AG09309 (cell line): ENCODE measurements at regions not wholly inside any gene's neighbourhood (a gene's known extent, or its start where the extent isn't known, plus 50 kb on each side); places are given as distances from the start of the nearest gene placed in this dataset.

Experiments
- DNase-seq: peaks from one replicate; pipeline ENCODE4 v3.0.0-alpha.2; 2010; ENCODE audit warnings: low read depth
- H3K4me3 ChIP-seq: 2 replicates; pipeline ENCODE4 v1.5.1; 2011; ENCODE audit warnings: mild to moderate bottlenecking, low read depth, low read length, moderate library complexity; ENCODE audit not compliant: control insufficient read depth
- TF ChIP-seq, protein P1 (sequence below): IDR thresholded peaks from 2 replicates; pipeline ENCODE4 v1.5.1; 2011; ENCODE audit warnings: mild to moderate bottlenecking, low read depth, low read length, inconsistent platforms; ENCODE audit not compliant: insufficient read depth, control insufficient read depth; ENCODE audit errors: missing control alignments

GRCh38 chr16:14011001-14011400 lies 60.1 kb upstream of the MRTFB start:
- DNase-seq: no peak

DNA sequence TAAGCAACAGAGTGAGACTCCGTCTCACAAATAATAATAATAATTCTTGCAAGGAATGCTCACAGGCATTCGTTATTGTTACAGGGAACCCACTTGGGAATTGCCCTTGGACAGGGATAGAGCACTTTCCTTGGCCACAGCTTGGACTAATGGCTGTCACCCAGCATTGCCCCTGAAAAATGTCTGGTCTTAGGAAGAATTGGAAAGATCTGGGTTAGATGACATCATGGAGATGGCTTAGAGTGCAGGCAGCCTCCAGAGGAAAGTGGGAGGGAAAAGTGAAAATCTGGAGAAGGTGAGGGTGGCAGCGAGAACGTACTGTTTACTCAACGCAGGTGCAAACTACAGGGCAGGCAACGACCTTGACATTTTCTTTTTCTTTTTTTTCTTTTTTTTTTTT lies 59.3 kb upstream of the MRTFB start:
- H3K4me3 ChIP-seq: no peak overlapping the region
- no peak for DNase-seq
- TF ChIP-seq, protein P1, sequence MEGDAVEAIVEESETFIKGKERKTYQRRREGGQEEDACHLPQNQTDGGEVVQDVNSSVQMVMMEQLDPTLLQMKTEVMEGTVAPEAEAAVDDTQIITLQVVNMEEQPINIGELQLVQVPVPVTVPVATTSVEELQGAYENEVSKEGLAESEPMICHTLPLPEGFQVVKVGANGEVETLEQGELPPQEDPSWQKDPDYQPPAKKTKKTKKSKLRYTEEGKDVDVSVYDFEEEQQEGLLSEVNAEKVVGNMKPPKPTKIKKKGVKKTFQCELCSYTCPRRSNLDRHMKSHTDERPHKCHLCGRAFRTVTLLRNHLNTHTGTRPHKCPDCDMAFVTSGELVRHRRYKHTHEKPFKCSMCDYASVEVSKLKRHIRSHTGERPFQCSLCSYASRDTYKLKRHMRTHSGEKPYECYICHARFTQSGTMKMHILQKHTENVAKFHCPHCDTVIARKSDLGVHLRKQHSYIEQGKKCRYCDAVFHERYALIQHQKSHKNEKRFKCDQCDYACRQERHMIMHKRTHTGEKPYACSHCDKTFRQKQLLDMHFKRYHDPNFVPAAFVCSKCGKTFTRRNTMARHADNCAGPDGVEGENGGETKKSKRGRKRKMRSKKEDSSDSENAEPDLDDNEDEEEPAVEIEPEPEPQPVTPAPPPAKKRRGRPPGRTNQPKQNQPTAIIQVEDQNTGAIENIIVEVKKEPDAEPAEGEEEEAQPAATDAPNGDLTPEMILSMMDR: no peak

More at GRCh38 chr16:14011001-14011400, 60.1 kb upstream of the MRTFB start:
- TF ChIP-seq, protein P1: no peak
- no peak overlapping the region for H3K4me3 ChIP-seq

DNA sequence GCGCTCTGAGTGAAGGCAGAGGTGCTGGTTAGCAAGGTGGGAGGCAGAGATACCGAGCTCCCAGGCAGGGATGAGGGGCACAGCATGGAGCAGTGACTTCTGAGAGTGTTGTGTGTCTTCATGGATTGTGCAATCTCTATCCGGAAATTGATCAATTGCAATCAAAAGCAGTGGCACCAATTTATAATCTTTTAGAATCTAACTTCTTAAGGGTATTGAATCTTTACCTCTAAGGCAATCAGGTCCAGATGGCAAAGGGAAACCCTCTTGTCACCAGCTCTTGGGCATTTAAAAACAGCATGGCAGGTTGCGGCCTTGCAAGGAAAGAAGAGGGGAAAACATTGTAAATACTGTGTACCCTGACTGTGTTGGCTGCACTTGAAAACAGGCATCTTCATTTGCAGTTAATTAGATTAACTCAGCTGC lies 58.0 kb upstream of the MRTFB start:
- TF ChIP-seq, protein P1: no peak
- no peak overlapping the region for H3K4me3 ChIP-seq
- DNase-seq: no peak

GRCh38 chr16:14013571-14014283 lies 57.4 kb upstream of the MRTFB start:
- H3K4me3 ChIP-seq: peak overlapping the region; percentile 4
- TF ChIP-seq, protein P1: no peak
- peak; percentile 79 for DNase-seq

- TF ChIP-seq, protein P1: no peak
- H3K4me3 ChIP-seq: no peak overlapping the region
These were observed 56.9 kb upstream of the MRTFB start for GRCh38 chr16:14014284-14014625.

GRCh38 chr16:14015033-14015432 lies 56.1 kb upstream of the MRTFB start:
- TF ChIP-seq, protein P1: no peak
- DNase-seq: no peak
- no peak overlapping the region for H3K4me3 ChIP-seq

More at GRCh38 chr16:14014284-14014625, 56.9 kb upstream of the MRTFB start:
- DNase-seq: no peak
